Esophagus (tissue), 2 donors: ENCODE measurements at regions not wholly inside any gene's neighbourhood (a gene's known extent, or its start where the extent isn't known, plus 50 kb on each side); places are given as distances from the start of the nearest gene placed in this dataset.

Experiments
- H3K27ac ChIP-seq, 2 donors: one replicate each; pipeline ENCODE4 v1.5.1; 2013; ENCODE audit warnings: low read depth in 2 of 2, mild to moderate bottlenecking in 2 of 2, inconsistent platforms in 1 of 2, low read length in 1 of 2, moderate library complexity in 1 of 2
- H3K27me3 ChIP-seq, 2 donors: one replicate each; pipeline ENCODE4 v1.6.1; 2013; ENCODE audit warnings: low read length in 2 of 2, control low read depth in 1 of 2, mild to moderate bottlenecking in 1 of 2; ENCODE audit not compliant: insufficient read depth in 2 of 2, control insufficient read depth in 1 of 2
- H3K36me3 ChIP-seq, 2 donors: one replicate each; pipeline ENCODE4 v1.6.1; 2013; ENCODE audit warnings: low read length in 1 of 2; ENCODE audit not compliant: control insufficient read depth in 2 of 2, insufficient read depth in 2 of 2
- H3K4me1 ChIP-seq, 2 donors: one replicate each; pipeline ENCODE4 v1.6.1; 2013; ENCODE audit warnings: low read length in 1 of 2; ENCODE audit not compliant: control insufficient read depth in 2 of 2, insufficient read depth in 2 of 2
- H3K4me3 ChIP-seq, 2 donors: one replicate each; pipeline ENCODE4 v1.5.1; 2013; ENCODE audit warnings: low read length in 2 of 2, mild to moderate bottlenecking in 2 of 2, low read depth in 1 of 2, moderate library complexity in 1 of 2
- H3K9me3 ChIP-seq, 2 donors: one replicate each; pipeline ENCODE4 v1.6.1; 2013; ENCODE audit warnings: mild to moderate bottlenecking in 2 of 2, low read depth in 1 of 2, low read length in 1 of 2, moderate library complexity in 1 of 2; ENCODE audit not compliant: control insufficient read depth in 2 of 2, insufficient read depth in 1 of 2
- WGBS, 2 donors: extraction: QIAGEN DNeasy Blood & Tissue Kit; methylation state at CpG; one replicate each; pipeline ENCODE4 v1.1.7; 2013; 5-methylcytosine and 5-hydroxymethylcytosine counted together
- donor health status: healthy with polysubstance abuse.
- donor health status: Bipolar disorder and iron deficiency.

GRCh38 chr3:77780278-77780996 is 740.5 kb downstream of the ROBO2 start:
- Histone ChIP-seq H3K27ac (no peak overlapping the region), H3K9me3 (no peaks in the 10 kb centered on the region), H3K4me1 (no peaks in the 10 kb centered on the region), H3K4me3 (no peak overlapping the region), H3K27me3 (no peaks in the 10 kb centered on the region), H3K36me3 (no peaks in the 10 kb centered on the region)
- WGBS, 2 donors = 26 to 33% methylated on average over 5 of the region's 5 CpGs

GRCh38 chr3:77786216-77786615 is 746.3 kb downstream of the ROBO2 start:
- Histone ChIP-seq H3K27me3 (no peaks in the 10 kb centered on the region), H3K9me3 (no peaks in the 10 kb centered on the region), H3K4me1 (no peaks in the 10 kb centered on the region), H3K36me3 (no peaks in the 10 kb centered on the region), H3K4me3 (no peak overlapping the region), H3K27ac (no peak overlapping the region)
- WGBS, 2 donors = 60 to 64% methylated on average over 1 of the region's 1 CpG

- WGBS, 2 donors = 36 to 38% methylated on average over 5 of the region's 5 CpGs
- Histone ChIP-seq H3K9me3 (no peaks in the 10 kb centered on the region), H3K4me1 (peaks cover 0 to 2% of the 10 kb centered on the region in 2 donors), H3K27me3 (no peaks in the 10 kb centered on the region), H3K27ac (no peak overlapping the region), H3K36me3 (no peaks in the 10 kb centered on the region), H3K4me3 (no peak overlapping the region)
Measured at GRCh38 chr3:77795013-77795412, 755.1 kb downstream of the ROBO2 start.

GRCh38 chr3:77799278-77799677 is 759.4 kb downstream of the ROBO2 start:
- 85% methylated on average over 5 of the region's 5 CpGs for WGBS, 2 donors
- Histone ChIP-seq H3K4me1 (peaks cover 0 to 2% of the 10 kb centered on the region in 2 donors), H3K36me3 (no peaks in the 10 kb centered on the region), H3K4me3 (no peak overlapping the region), H3K27me3 (no peaks in the 10 kb centered on the region), H3K9me3 (no peaks in the 10 kb centered on the region), H3K27ac (no peak overlapping the region)

GRCh38 chr3:77800893-77801292 is 761.0 kb downstream of the ROBO2 start:
- Histone ChIP-seq H3K4me1 (no peaks in the 10 kb centered on the region), H3K36me3 (no peaks in the 10 kb centered on the region), H3K4me3 (no peak overlapping the region), H3K27ac (no peak overlapping the region), H3K27me3 (no peaks in the 10 kb centered on the region), H3K9me3 (no peaks in the 10 kb centered on the region)
- WGBS, 2 donors = 54 to 75% methylated on average over 1 of the region's 1 CpG

- Histone ChIP-seq H3K9me3 (no peaks in the 10 kb centered on the region), H3K36me3 (no peaks in the 10 kb centered on the region), H3K27me3 (no peaks in the 10 kb centered on the region), H3K27ac (no peak overlapping the region), H3K4me3 (no peak overlapping the region), H3K4me1 (no peaks in the 10 kb centered on the region)
- 92 to 97% methylated on average over 3 of the region's 3 CpGs for WGBS, 2 donors
Measured at GRCh38 chr3:77807312-77807711, 767.4 kb downstream of the ROBO2 start.

GRCh38 chr3:77814845-77815244 is 774.9 kb downstream of the ROBO2 start:
- Histone ChIP-seq H3K27me3 (no peaks in the 10 kb centered on the region), H3K4me1 (no peaks in the 10 kb centered on the region), H3K4me3 (no peak overlapping the region), H3K9me3 (no peaks in the 10 kb centered on the region), H3K36me3 (no peaks in the 10 kb centered on the region), H3K27ac (no peak overlapping the region)

- no peak overlapping the region for H3K4me3 ChIP-seq
- H3K27me3 ChIP-seq = no peaks in the 10 kb centered on the region
- no peak overlapping the region for H3K27ac ChIP-seq
- H3K36me3 ChIP-seq = no peaks in the 10 kb centered on the region
- no peaks in the 10 kb centered on the region for H3K9me3 ChIP-seq
- no peaks in the 10 kb centered on the region for H3K4me1 ChIP-seq
- 80 to 90% methylated on average over 2 of the region's 2 CpGs for WGBS, 2 donors
Measured at GRCh38 chr3:77815467-77815866, 775.6 kb downstream of the ROBO2 start.

- H3K27ac ChIP-seq = no peak overlapping the region
- WGBS, 2 donors = 82 to 86% methylated on average over 7 of the region's 7 CpGs
- H3K4me1 ChIP-seq = no peaks in the 10 kb centered on the region
- H3K9me3 ChIP-seq = no peaks in the 10 kb centered on the region
- no peaks in the 10 kb centered on the region for H3K27me3 ChIP-seq
- H3K4me3 ChIP-seq = no peak overlapping the region
- no peaks in the 10 kb centered on the region for H3K36me3 ChIP-seq
Measured at GRCh38 chr3:77816366-77816765, 776.5 kb downstream of the ROBO2 start.
